ENCODE measurements at regions not wholly inside any gene's neighbourhood (a gene's known extent, or its start where the extent isn't known, plus 50 kb on each side); places are given as distances from the start of the nearest gene placed in this dataset.

DNA sequence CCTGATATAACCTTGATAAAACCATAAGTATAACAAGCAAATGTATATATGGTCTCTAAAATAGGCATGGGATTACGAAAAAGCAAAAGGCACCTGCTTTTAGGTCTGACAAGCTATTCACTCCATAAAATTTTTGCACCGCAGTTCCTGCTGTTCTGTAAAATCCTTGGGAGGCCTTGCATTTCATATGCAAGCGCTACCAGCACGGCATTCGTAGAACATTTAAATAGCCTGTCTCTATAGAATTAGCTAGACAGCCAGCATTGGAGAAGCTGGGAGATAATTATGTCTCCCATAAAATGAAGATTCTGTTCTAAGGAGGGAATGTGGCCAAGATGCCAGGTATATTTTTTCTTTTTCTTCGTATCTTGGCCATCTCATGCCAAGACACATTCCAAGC is 64.5 kb upstream of the ATXN1 start:
- DNase-seq (no peak), ATAC-seq (no peak)
- Histone ChIP-seq H3K27me3 (no peaks in the 10 kb centered on the region), H3K4me1 (no peaks in the 10 kb centered on the region), H3K9me3 (no peaks in the 10 kb centered on the region), H3K36me3 (no peaks in the 10 kb centered on the region), H3K4me3 (no peak overlapping the region), H3K27ac (no peak overlapping the region)
- in situ Hi-C loops (cut with MboI; ENCODE audit: low sequenced_read_pairs in 4 of 4) = no loop called here
- intact Hi-C loops (cut with DNase I; ENCODE audit: low total_unique reads) = no loop called here
- no peak for TF ChIP-seq CTCF (IDR thresholded peaks at IDR 0.05 in 4 of 5, conservative IDR thresholded peaks at IDR 0.05 in 1 of 5)
- no peak for TF ChIP-seq POLR2A (IDR thresholded peaks at IDR 0.05)

DNA sequence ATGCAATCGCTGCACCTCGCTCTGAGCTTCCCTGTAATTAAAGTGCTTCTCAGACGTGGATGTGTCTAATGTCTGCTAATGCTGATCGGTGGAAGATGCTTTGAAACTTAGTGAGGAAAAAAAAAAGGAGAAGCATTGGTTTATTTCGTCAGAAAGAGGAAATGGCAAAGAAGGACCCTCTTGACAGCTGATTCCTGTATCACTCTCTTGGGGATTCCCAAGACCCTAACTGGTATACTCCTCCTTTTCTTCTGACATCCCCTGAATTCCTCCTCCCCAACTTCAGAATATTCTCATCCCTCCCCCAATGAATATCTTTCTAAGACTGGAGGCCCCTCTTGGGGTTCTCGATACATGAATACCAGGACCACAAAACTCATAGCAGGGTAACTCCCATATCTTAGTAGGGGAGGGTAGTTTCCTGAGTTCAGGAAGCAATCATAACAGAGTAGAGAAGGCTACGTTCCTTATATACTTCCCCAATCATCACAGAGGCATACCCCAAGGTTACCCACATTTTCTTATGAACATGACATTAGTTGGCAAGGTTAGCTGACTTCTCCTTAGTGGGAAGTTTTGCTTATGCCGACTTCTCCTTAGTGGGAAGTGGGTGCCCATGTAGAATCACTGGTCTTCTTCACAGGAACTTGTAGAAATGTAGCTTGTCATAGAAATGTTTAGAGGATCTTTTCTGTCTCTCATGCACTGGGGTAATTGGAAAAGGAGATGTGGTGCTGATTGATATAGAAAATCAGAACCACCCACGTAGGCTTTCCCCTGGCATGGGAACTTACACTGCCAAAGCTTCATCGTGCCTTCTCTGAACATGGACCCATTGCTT is 63.8 kb upstream of the ATXN1 start:
- no peak overlapping the region for H3K27ac ChIP-seq
- no peaks in the 10 kb centered on the region for H3K9me3 ChIP-seq
- H3K4me3 ChIP-seq = no peak overlapping the region
- no peaks in the 10 kb centered on the region for H3K4me1 ChIP-seq
- TF ChIP-seq CTCF (IDR thresholded peaks at IDR 0.05 in 4 of 5, conservative IDR thresholded peaks at IDR 0.05 in 1 of 5) (no peak), POLR2A (IDR thresholded peaks at IDR 0.05) (no peak)
- in situ Hi-C loops (cut with MboI; ENCODE audit: low sequenced_read_pairs in 4 of 4) = loop anchor here in 1 of 4 donors (25.0 kb wide), 1 partner anchor 137 kb away; no protein-coding TSS in a partner anchor
- DNase-seq (no peak), ATAC-seq (no peak)
- H3K27me3 ChIP-seq = no peaks in the 10 kb centered on the region
- H3K36me3 ChIP-seq = no peaks in the 10 kb centered on the region
- intact Hi-C loops (cut with DNase I; ENCODE audit: low total_unique reads) = no loop called here

- in situ Hi-C loops (cut with MboI; ENCODE audit: low sequenced_read_pairs in 4 of 4) = loop anchor here in 1 of 4 donors (25.0 kb wide), 1 partner anchor 138 kb away; no protein-coding TSS in a partner anchor
Observed at GRCh38 chr6:16823718-16824352, 62.6 kb upstream of the ATXN1 start.

DNA sequence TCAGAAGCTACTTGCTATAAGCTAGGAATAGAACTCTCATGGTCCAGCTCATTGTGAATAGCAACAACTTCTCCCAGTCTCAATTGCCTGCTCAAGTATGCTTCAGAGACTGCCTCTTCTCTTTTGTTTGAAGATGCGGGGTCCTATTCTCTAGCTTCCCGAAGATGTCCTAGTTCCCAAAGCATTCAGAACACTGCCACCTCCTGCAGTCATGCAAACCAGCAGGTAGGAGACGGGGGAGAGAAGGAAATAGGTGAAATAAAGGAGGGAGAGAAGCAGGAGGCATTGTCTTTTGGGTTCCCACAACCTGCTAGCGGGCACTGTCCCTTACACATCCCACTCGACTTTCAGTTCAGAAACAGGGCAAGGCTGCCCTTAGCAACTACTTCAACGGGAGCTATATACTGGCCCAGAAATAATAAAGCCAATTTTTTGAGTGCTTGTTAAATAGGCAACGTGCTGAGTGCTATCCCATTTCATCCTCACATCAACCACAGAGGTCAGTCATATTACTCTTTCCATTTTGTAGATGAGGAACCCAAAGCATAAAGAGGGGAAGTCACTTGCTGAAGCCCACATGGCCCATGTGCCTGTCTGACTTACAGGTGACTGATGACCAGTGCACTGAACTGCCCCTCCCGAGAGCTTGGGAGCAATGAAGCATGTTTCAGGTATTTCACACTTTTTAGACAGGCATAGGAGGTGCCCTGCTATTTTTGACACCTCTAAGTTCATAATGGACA is 61.9 kb upstream of the ATXN1 start:
- DNase-seq = no peak
- Histone ChIP-seq H3K9me3 (no peaks in the 10 kb centered on the region), H3K4me3 (no peak overlapping the region), H3K27me3 (no peaks in the 10 kb centered on the region), H3K27ac (no peak overlapping the region), H3K4me1 (no peaks in the 10 kb centered on the region), H3K36me3 (no peaks in the 10 kb centered on the region)
- intact Hi-C loops (cut with DNase I; ENCODE audit: low total_unique reads) = no loop called here
- no peak for TF ChIP-seq POLR2A (IDR thresholded peaks at IDR 0.05)
- TF ChIP-seq CTCF (IDR thresholded peaks at IDR 0.05 in 4 of 5, conservative IDR thresholded peaks at IDR 0.05 in 1 of 5) = no peak
- in situ Hi-C loops (cut with MboI; ENCODE audit: low sequenced_read_pairs in 4 of 4) = loop anchor here in 1 of 4 donors (25.0 kb wide), 1 partner anchor 139 kb away; no protein-coding TSS in a partner anchor
- no peak for ATAC-seq

More at GRCh38 chr6:16823718-16824352, 62.6 kb upstream of the ATXN1 start:
- ATAC-seq (no peak), DNase-seq (no peak)
- Histone ChIP-seq H3K27ac (no peak overlapping the region), H3K4me1 (no peaks in the 10 kb centered on the region), H3K9me3 (no peaks in the 10 kb centered on the region), H3K36me3 (no peaks in the 10 kb centered on the region), H3K4me3 (no peak overlapping the region), H3K27me3 (no peaks in the 10 kb centered on the region)
- intact Hi-C loops (cut with DNase I; ENCODE audit: low total_unique reads) = no loop called here
- no peak for TF ChIP-seq POLR2A (IDR thresholded peaks at IDR 0.05)
- no peak for TF ChIP-seq CTCF (IDR thresholded peaks at IDR 0.05 in 4 of 5, conservative IDR thresholded peaks at IDR 0.05 in 1 of 5)
